Memory B cell (primary cell): ENCODE measurements at regions not wholly inside any gene's neighbourhood (a gene's known extent, or its start where the extent isn't known, plus 50 kb on each side); places are given as distances from the start of the nearest gene placed in this dataset.
A peak's percentile ranks its signal among the peaks of the same experiment; 100 is the strongest.

ENCODE experiments used
- ATAC-seq: fragments of 150-1000 bp; cut with Tn5 transposase; 2 replicates; pipeline ENCODE4 v1.10.0; 2021; ENCODE audit warnings: low read depth, mild to moderate bottlenecking, moderate library complexity
- DNase-seq, 2 donors: peaks; one replicate each; pipeline ENCODE4 v3.0.0; 2022; ENCODE audit warnings: low spot score in 2 of 2
- H3K27ac Mint-ChIP-seq: one replicate; pipeline ENCODE4 v1.8.0; 2022; ENCODE audit warnings: mild to moderate bottlenecking, moderate library complexity, mixed read lengths
- H3K27me3 Mint-ChIP-seq: one replicate; pipeline ENCODE4 v1.8.0; 2022; ENCODE audit warnings: mixed read lengths
- H3K36me3 Mint-ChIP-seq: one replicate; pipeline ENCODE4 v1.8.0; 2022; ENCODE audit warnings: mild to moderate bottlenecking, mixed read lengths
- H3K4me1 Mint-ChIP-seq: one replicate; pipeline ENCODE4 v1.8.0; 2022; ENCODE audit warnings: mixed read lengths
- H3K4me3 Mint-ChIP-seq: one replicate; pipeline ENCODE4 v1.8.0; 2022; ENCODE audit warnings: mild to moderate bottlenecking, moderate library complexity, mixed read lengths
- H3K9me3 Mint-ChIP-seq: one replicate; pipeline ENCODE4 v1.8.0; 2022; ENCODE audit warnings: mixed read lengths

DNA sequence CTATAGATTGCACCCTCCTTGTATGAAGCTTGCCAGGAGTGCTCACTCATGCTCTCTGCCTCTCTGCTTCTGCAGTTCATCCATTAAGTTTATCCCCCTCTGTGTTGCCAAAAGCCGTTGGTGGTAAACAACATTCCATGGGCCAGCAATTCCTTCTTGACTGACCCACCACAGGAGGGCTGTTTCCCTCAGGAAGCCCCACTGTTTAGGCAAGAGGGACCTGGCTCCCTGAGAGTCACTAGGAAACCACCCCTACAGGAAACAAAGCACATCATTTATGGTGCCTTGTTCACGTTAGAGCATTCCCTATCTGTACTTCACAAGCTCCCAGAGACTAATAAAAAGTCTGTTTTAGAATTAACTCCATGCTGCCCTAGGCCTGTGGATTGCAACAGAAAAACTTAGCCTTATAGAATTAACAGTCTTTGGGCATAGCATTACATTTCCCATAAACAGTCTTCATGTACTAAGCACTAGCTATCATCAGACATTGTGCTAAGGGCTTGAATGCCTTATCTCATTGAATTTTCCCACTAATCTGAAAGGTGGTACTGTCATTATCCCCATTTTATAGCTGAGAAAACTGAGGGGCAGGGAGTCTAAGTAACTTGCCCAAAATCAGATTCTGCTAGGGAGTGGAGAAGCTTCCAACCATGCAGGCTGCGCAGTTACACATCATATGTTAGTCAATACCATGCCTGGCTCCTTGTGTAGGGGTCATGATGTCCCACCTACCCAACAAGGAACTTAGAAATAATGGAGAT, 149.9 kb downstream of the SHQ1 start:
- ATAC-seq: no peak
- Mint-ChIP-seq H3K4me1 (peaks cover 4% of the 10 kb centered on the region), H3K4me3 (no peak overlapping the region), H3K9me3 (no peaks in the 10 kb centered on the region), H3K36me3 (no peaks in the 10 kb centered on the region), H3K27ac (no peak overlapping the region), H3K27me3 (peaks cover 10% of the 10 kb centered on the region)
- no peak for DNase-seq

DNA sequence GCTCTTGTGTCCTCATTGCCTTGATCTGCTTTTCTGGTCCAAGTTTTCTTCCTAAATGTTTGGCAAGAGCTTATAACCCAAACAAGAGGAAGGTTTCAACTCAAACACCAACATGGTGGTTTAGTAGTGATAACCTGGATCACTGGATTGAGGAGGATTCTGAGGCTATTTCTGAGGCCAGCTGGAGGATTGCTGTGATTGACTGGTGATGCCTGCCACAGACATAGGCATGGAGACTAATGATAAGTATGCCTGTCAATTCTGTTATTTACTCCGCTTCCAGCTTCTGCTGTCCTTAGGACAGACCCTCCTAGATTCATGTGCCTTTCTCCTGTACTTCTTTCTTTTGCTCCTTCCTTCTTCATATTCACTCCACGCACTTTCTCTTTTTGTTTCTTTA, 150.5 kb downstream of the SHQ1 start:
- Mint-ChIP-seq H3K36me3 (no peaks in the 10 kb centered on the region), H3K27ac (no peak overlapping the region), H3K27me3 (peaks cover 7% of the 10 kb centered on the region), H3K4me1 (peaks cover under 1% of the 10 kb centered on the region), H3K4me3 (no peak overlapping the region), H3K9me3 (no peaks in the 10 kb centered on the region)
- no peak for DNase-seq
- no peak for ATAC-seq

DNA sequence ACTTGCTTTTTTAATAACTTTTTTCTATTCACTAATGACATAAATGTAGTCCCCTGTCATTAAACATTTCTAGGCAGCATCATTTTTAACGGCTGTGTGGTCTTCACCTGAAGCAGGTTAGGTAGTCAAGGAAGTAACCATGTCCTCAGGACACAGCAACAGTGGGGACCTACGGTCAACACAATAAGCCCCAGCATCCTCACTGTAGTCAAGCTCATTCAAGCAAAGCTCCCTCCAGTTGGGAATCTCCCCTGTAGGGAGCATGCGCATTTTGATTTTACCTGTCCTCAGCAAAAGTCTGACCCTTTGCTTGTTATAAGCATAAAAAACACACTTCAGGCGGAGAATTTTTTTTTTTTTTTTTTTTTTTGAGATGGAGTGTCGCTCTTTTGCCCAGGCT, 151.4 kb downstream of the SHQ1 start:
- H3K9me3 Mint-ChIP-seq: no peaks in the 10 kb centered on the region
- no peak overlapping the region for H3K4me3 Mint-ChIP-seq
- DNase-seq: no peak
- H3K27ac Mint-ChIP-seq: no peak overlapping the region
- ATAC-seq: no peak
- H3K36me3 Mint-ChIP-seq: no peaks in the 10 kb centered on the region
- peaks cover 7% of the 10 kb centered on the region for H3K27me3 Mint-ChIP-seq
- H3K4me1 Mint-ChIP-seq: no peaks in the 10 kb centered on the region

DNA sequence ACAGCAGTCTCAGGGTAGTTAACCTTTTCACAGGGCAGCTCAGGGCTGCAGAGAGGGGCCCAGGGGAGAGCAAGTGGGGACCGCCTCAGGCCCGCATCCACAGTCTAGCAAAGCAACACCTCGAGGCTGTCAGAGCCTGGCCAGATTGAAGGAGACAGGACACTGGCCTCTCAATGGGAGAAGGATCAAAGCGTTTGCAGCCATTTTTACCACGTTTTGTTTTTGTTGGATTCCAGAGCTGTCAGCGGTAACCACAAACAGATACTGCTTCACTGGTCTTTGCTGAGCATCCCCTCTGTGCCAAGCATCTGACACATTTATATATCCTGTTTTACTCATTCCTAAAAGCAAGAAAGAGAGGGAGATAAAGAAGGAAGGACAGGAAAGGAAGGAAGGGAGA, 153.8 kb downstream of the SHQ1 start:
- Mint-ChIP-seq H3K9me3 (no peaks in the 10 kb centered on the region), H3K36me3 (no peaks in the 10 kb centered on the region), H3K27me3 (peaks cover 3% of the 10 kb centered on the region), H3K4me3 (no peak overlapping the region), H3K27ac (no peak overlapping the region), H3K4me1 (no peaks in the 10 kb centered on the region)
- DNase-seq (no peak), ATAC-seq (no peak)

DNA sequence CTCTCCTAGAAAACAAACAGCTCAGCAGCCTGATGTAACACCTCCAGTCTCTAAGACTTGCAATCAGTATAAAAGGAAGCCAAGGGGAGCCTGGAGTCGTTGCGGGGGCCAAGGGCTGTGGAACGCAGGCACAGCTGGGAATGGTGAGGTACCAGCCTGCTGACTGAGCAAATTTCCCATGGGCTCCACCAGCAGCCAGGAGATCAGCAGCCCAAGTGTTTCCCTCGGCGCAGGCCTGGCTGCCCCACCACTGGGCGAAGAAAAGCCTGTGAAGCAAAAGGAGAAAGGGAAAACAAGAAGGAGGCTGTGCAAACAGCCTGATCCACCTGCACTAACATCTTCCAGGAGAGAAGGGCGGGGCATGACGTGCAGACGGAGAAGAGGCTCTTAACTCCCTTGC, 155.3 kb downstream of the SHQ1 start:
- Mint-ChIP-seq H3K4me3 (no peak overlapping the region), H3K27me3 (peaks cover 2% of the 10 kb centered on the region), H3K9me3 (no peaks in the 10 kb centered on the region), H3K27ac (no peak overlapping the region), H3K36me3 (no peaks in the 10 kb centered on the region), H3K4me1 (no peaks in the 10 kb centered on the region)
- ATAC-seq (no peak), DNase-seq (no peak)

DNA sequence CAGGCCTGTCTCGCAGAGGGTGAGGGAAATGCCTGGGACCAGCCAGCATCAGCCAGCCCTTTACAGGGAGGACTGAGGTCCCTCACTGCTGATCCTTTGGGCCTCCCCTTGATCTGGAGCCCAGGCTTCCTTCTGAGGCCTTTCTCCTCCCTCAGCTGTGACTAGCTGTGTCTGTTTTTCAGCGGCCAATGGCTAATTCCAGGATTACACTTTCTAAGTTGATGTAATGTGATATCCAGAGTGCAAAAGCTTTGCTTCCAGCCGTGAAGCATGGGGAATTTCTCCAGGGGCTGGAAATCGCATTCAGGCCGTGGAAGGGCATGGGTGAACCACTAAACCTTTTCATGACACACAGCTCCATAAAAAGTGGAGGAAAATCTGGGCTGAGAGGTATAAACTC, 157.6 kb downstream of the SHQ1 start:
- Mint-ChIP-seq H3K4me1 (no peaks in the 10 kb centered on the region), H3K27ac (no peak overlapping the region), H3K27me3 (no peaks in the 10 kb centered on the region), H3K9me3 (no peaks in the 10 kb centered on the region), H3K36me3 (no peaks in the 10 kb centered on the region), H3K4me3 (no peak overlapping the region)
- ATAC-seq (no peak), DNase-seq (no peak)

DNA sequence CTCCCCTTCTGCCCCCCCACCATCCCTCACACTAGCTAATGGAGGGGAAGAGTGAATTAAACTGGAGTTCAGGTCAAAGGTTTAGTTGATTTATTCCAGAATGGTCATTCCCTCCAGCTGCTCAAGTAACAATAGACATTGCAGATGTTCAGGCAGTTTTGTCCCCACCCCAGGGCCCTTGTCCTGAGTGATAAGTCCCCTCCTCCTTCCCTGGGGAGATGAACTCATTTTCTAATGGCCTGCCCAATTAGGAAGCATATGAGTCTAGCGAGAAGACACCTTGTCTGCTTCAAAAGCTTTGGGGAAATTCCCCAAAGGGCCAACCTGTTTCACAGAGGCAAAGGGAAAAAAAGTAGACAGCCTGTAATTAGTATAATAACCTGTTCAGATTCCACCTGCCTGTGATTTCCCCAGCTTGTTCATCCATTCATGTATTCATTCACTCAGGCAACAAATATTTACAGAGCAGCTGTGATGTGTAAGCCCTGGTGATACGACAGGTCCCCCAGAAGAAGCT, 165.3 kb downstream of the SHQ1 start:
- ATAC-seq (peak; percentile 73), DNase-seq (no peak)
- Mint-ChIP-seq H3K4me3 (no peak overlapping the region), H3K27me3 (peaks cover 14% of the 10 kb centered on the region), H3K4me1 (peaks cover 7% of the 10 kb centered on the region), H3K36me3 (no peaks in the 10 kb centered on the region), H3K9me3 (no peaks in the 10 kb centered on the region), H3K27ac (no peak overlapping the region)

DNA sequence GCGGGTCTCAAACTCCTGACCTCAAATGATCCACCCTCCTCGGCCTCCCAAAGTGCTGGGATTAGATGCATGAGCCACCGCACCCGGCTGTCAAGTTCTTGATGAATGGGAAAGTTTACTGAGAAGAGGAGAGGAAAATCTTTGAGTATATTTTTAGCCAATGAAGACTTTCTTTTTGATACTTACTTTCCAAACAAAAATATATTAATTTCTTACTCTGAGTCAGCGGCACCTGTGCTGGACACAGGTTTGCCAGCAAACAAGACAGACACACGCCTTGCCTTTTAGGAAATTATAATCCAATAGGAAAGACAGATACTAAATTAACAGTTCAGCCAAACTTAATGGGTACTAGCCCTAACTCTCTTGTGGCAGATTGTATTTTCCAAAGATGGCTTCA, 166.6 kb downstream of the SHQ1 start:
- H3K9me3 Mint-ChIP-seq: peaks cover 3% of the 10 kb centered on the region
- no peak overlapping the region for H3K27ac Mint-ChIP-seq
- DNase-seq: no peak
- H3K36me3 Mint-ChIP-seq: peaks cover 2% of the 10 kb centered on the region
- H3K4me3 Mint-ChIP-seq: no peak overlapping the region
- peaks cover 17% of the 10 kb centered on the region for H3K27me3 Mint-ChIP-seq
- H3K4me1 Mint-ChIP-seq: peaks cover 7% of the 10 kb centered on the region
- no peak for ATAC-seq

DNA sequence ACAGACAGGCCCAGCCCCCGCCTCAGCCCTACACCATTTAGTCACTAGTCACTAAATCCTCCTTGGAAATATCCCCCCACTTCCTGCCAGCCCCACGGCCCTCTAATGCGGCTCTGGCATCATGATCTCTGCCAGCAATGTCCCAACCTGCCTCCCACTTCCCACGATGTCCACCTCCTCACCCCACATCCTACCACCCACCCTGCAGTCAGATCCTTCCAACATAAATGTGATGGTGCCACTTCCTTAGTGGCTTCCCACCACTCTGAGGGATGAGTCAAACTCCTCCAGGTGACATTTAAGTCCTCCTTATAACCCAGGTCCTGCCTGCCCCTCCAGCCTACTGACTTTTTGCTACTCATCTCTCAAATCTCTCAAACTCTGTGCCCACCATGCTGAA, 167.5 kb downstream of the SHQ1 start:
- Mint-ChIP-seq H3K36me3 (peaks cover 2% of the 10 kb centered on the region), H3K9me3 (peaks cover 3% of the 10 kb centered on the region), H3K27me3 (peaks cover 17% of the 10 kb centered on the region), H3K4me3 (no peak overlapping the region), H3K4me1 (peaks cover 7% of the 10 kb centered on the region), H3K27ac (no peak overlapping the region)
- DNase-seq (no peak), ATAC-seq (no peak)

DNA sequence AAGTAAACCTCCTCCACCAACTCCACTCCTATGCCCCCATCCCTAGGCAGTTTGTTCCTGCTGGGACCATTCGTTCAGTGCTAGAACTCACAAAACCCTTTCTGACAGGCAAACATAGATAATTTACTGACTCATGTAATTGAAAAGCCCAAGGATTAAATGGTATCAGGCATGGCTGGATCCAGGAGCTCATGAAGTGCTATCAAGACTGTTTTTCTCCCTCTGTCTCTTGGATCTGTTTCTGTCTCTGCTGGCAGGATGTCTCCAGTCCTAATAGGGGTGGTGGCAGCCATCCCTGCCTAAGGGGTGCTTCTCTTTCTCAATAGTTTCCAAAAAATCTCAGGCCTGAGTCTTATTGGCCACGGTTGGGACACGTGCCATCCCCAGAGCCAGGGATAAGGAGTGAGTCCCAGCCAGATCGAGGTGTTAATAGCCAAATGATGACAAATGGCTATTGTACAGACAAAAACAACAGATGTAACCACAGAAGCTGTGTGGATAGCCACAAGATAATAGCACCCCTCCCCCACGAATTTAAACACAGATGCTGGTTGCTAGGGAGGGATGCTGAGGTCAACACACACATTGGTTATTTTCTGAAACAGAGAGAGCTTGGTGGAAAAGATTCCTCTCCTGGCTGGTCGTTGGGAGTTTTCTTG, 168.6 kb downstream of the SHQ1 start:
- Mint-ChIP-seq H3K4me3 (no peak overlapping the region), H3K27ac (no peak overlapping the region), H3K9me3 (peaks cover 3% of the 10 kb centered on the region), H3K36me3 (peaks cover 2% of the 10 kb centered on the region), H3K4me1 (peaks cover 7% of the 10 kb centered on the region), H3K27me3 (peaks cover 17% of the 10 kb centered on the region)
- ATAC-seq (no peak), DNase-seq (no peak)

DNA sequence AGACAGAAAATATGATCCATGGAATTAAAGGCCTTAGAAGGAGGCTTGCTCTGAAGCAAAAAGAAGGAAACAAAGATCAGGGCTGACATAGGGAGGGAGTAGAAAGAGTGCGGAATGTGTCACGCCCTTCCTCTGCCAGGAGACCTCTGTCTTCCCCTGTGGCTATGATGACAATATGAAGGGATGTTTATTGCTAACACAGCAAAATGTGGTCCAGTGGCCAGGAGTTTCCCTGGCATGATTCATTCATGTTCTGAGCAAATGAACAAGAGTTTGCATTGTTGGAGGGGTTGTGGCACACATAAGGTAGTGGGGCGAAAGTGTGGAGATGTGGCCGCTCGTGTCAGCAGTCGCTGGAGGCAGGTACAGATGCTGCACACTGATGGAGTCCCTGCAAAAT, 169.4 kb downstream of the SHQ1 start:
- no peak for DNase-seq
- ATAC-seq: no peak
- peaks cover 7% of the 10 kb centered on the region for H3K4me1 Mint-ChIP-seq
- no peak overlapping the region for H3K4me3 Mint-ChIP-seq
- peaks cover 3% of the 10 kb centered on the region for H3K9me3 Mint-ChIP-seq
- no peak overlapping the region for H3K27ac Mint-ChIP-seq
- peaks cover 2% of the 10 kb centered on the region for H3K36me3 Mint-ChIP-seq
- peaks cover 17% of the 10 kb centered on the region for H3K27me3 Mint-ChIP-seq

DNA sequence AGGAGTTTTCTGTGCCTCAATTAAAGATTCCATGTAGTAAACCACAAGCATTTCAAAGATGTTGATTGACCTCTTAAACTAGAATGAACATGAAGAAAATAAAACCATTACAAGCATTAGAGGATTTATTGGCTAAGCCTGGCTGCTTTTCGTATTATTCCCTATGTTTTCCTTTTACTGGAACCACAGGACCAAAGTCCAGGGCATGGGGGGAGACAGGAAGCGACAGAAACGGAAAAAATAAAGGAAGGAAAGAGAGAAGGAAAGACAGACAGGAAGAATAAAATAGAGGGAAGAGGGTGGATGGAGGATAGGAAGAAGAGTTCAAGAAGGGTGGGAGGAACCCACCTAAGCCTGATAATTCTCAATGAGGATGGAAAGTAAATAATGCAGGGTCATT, 169.9 kb downstream of the SHQ1 start:
- Mint-ChIP-seq H3K27ac (no peak overlapping the region), H3K4me3 (no peak overlapping the region), H3K36me3 (peaks cover 2% of the 10 kb centered on the region), H3K27me3 (peaks cover 17% of the 10 kb centered on the region), H3K9me3 (peaks cover 3% of the 10 kb centered on the region), H3K4me1 (peaks cover 9% of the 10 kb centered on the region)
- ATAC-seq: no peak
- no peak for DNase-seq

DNA sequence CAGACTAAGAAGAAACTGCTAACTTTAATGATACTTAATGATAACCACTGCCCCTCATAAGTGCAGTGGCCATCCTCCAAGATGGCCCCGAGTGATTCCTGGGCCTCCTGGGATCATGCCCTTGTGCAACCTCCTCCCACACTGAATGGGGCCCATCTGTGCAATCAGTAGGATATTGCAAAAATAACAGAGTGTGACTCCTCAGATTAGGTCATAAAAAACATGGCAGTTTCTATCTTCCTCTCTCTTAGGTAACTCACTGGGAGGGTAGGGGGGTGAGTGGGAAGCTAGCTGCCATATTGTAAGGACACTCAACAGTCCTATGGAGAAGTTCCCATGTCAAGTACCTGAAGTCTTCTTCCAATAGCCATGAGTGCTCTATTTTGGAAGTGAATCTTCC, 173.0 kb downstream of the SHQ1 start:
- Mint-ChIP-seq H3K36me3 (peaks cover 2% of the 10 kb centered on the region), H3K9me3 (peaks cover 3% of the 10 kb centered on the region), H3K27me3 (peaks cover 5% of the 10 kb centered on the region), H3K4me1 (peaks cover 17% of the 10 kb centered on the region), H3K4me3 (no peak overlapping the region), H3K27ac (no peak overlapping the region)
- no peak for ATAC-seq
- no peak for DNase-seq

DNA sequence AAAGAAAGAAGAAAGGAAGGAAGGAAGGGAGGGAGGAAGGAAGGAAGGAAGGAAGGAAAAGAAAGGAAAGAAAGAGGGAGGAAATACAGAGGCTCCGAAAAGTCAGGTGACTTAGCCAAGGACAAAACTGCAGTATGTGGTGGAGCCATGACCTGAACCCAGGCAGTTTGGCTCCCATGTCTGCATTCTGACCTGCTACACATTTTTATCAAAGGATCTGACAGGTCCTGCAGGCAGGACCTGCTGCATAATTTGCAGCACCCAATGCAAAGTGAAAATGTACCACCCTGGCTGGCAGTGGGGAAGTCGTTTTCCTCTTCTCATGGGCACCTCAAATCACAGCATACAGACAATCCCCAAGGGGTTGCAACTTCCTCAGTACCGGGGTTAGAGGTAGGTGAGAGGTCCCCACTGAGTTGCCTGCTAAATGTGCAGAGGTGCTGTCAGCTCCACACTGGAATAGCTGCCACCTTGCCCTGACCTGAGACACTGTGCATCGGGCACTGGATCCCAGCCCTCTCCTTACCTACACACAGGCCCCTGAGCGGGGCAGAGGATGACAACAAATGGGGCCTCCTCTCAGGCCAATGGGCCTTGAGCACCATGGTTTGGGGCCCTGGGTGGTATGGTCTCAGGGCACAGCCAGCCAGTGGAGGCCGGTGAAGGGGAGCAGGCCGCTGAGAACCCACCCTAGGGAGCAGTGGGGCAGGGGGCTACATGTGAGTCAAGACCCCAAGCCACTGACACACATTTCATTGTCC, 175.1 kb downstream of the SHQ1 start:
- DNase-seq: peak; percentile 12 to 23
- no peak overlapping the region for H3K27ac Mint-ChIP-seq

More for the DNA sequence above, 175.1 kb downstream of the SHQ1 start:
- Mint-ChIP-seq H3K9me3 (peaks cover 3% of the 10 kb centered on the region), H3K4me1 (peaks cover 17% of the 10 kb centered on the region), H3K27me3 (peaks cover 6% of the 10 kb centered on the region), H3K36me3 (peaks cover 2% of the 10 kb centered on the region), H3K4me3 (no peak overlapping the region)
- peak; percentile 98 for ATAC-seq
